ENCODE measurements at regions not wholly inside any gene's neighbourhood (a gene's known extent, or its start where the extent isn't known, plus 50 kb on each side); places are given as distances from the start of the nearest gene placed in this dataset.

- TF ChIP-seq CTCF (IDR thresholded peaks at IDR 0.05; ENCODE audit: low read length) (no peak), EZH2 (optimal IDR thresholded peaks at IDR 0.05; ENCODE audit: low read depth, low read length) (no peak), EZH2phosphoT487 (IDR thresholded peaks at IDR 0.05; ENCODE audit: low read length) (no peak)
These were observed 92.2 kb upstream of the NT5E start for GRCh38 chr6:85357651-85358050.
